Astrocyte (in vitro differentiated cells and primary cell): ENCODE measurements at regions not wholly inside any gene's neighbourhood (a gene's known extent, or its start where the extent isn't known, plus 50 kb on each side); places are given as distances from the start of the nearest gene placed in this dataset.

Experiments used
- DNase-seq: peaks from one replicate; pipeline ENCODE4 v3.0.0-alpha.2; 2010; ENCODE audit warnings: low read depth
- FAIRE-seq: peaks from 2 replicates; lab custom pipeline; 2011; peaks lifted over from hg19 to GRCh38; lab: Jason Lieb, UNC
- H2AFZ ChIP-seq: 2 replicates; pipeline ENCODE4 v1.6.0; 2012; ENCODE audit warnings: low read depth, low read length, inconsistent platforms
- H3K27ac ChIP-seq: 2 replicates; pipeline ENCODE4 v1.5.1; 2011; ENCODE audit warnings: low read depth, low read length, inconsistent platforms
- H3K27me3 ChIP-seq: 2 replicates; pipeline ENCODE4 v1.6.0; 2011; ENCODE audit warnings: low read length, inconsistent platforms; ENCODE audit not compliant: insufficient read depth
- H3K36me3 ChIP-seq: 2 replicates; pipeline ENCODE4 v1.5.1; 2011; ENCODE audit warnings: low read length, inconsistent platforms; ENCODE audit not compliant: insufficient read depth
- H3K4me1 ChIP-seq: 2 replicates; pipeline ENCODE4 v1.5.1; 2011; ENCODE audit warnings: low read length, inconsistent platforms; ENCODE audit not compliant: insufficient read depth
- H3K4me2 ChIP-seq: 2 replicates; pipeline ENCODE4 v1.6.0; 2012; ENCODE audit warnings: low read length, inconsistent platforms
- H3K4me3 ChIP-seq: 2 replicates; pipeline ENCODE4 v1.5.1; 2011; ENCODE audit warnings: low read depth, mild to moderate bottlenecking, low read length, inconsistent platforms; ENCODE audit not compliant: insufficient read depth
- H3K79me2 ChIP-seq: 2 replicates; pipeline ENCODE4 v1.6.0; 2012; ENCODE audit warnings: mild to moderate bottlenecking, low read length, inconsistent platforms; ENCODE audit not compliant: insufficient read depth
- H3K9ac ChIP-seq: 2 replicates; pipeline ENCODE4 v1.6.0; 2012; ENCODE audit warnings: mild to moderate bottlenecking, low read length, inconsistent platforms
- H3K9me3 ChIP-seq: 2 replicates; pipeline ENCODE4 v1.5.1; 2012; ENCODE audit warnings: low read depth, mild to moderate bottlenecking, low read length, inconsistent platforms; ENCODE audit not compliant: insufficient read depth
- H4K20me1 ChIP-seq: 2 replicates; pipeline ENCODE4 v1.6.0; 2012; ENCODE audit warnings: low read length, inconsistent platforms; ENCODE audit not compliant: insufficient read depth
- H3K27ac Mint-ChIP-seq: one replicate; pipeline ENCODE4 v1.8.0; 2021; ENCODE audit warnings: mild to moderate bottlenecking, mixed read lengths; ENCODE audit not compliant: unreplicated experiment
- H3K27me3 Mint-ChIP-seq: one replicate; pipeline ENCODE4 v1.8.0; 2021; ENCODE audit warnings: low read depth, mixed read lengths; ENCODE audit not compliant: unreplicated experiment
- H3K36me3 Mint-ChIP-seq: one replicate; pipeline ENCODE4 v1.8.0; 2021; ENCODE audit warnings: low read depth, mixed read lengths; ENCODE audit not compliant: unreplicated experiment
- H3K4me1 Mint-ChIP-seq: one replicate; pipeline ENCODE4 v1.8.0; 2021; ENCODE audit warnings: low read depth, mixed read lengths; ENCODE audit not compliant: unreplicated experiment
- H3K4me3 Mint-ChIP-seq: one replicate; pipeline ENCODE4 v1.8.0; 2021; ENCODE audit warnings: mild to moderate bottlenecking, moderate library complexity, mixed read lengths; ENCODE audit not compliant: unreplicated experiment
- H3K9me3 Mint-ChIP-seq: one replicate; pipeline ENCODE4 v1.8.0; 2021; ENCODE audit warnings: mild to moderate bottlenecking, mixed read lengths; ENCODE audit not compliant: unreplicated experiment
- CTCF ChIP-seq: IDR thresholded peaks from 2 replicates; pipeline ENCODE4 v1.5.1; 2011; ENCODE audit warnings: low read depth, mild to moderate bottlenecking, inconsistent platforms, low read length, moderate library complexity; ENCODE audit not compliant: insufficient read depth
- EZH2 ChIP-seq: IDR thresholded peaks from 2 replicates; pipeline ENCODE4 v1.6.1; 2012; ENCODE audit warnings: mild to moderate bottlenecking, low read length, inconsistent platforms; ENCODE audit not compliant: insufficient read depth

GRCh38 chr10:128469515-128469914, 343.3 kb upstream of the MKI67 start:
- Histone ChIP-seq H4K20me1 (no peaks in the 10 kb centered on the region), H3K27me3 (no peaks in the 10 kb centered on the region), H3K9ac (no peak overlapping the region), H3K9me3 (peaks cover 10% of the 10 kb centered on the region), H3K36me3 (no peaks in the 10 kb centered on the region), H3K79me2 (no peaks in the 10 kb centered on the region), H2AFZ (no peak overlapping the region), H3K27ac (no peak overlapping the region), H3K4me1 (no peaks in the 10 kb centered on the region), H3K4me3 (no peak overlapping the region), H3K4me2 (no peak overlapping the region)
- Mint-ChIP-seq H3K27me3 (peaks cover 15% of the 10 kb centered on the region), H3K36me3 (no peaks in the 10 kb centered on the region), H3K4me3 (no peak overlapping the region), H3K9me3 (peaks cover 7% of the 10 kb centered on the region), H3K27ac (no peak overlapping the region), H3K4me1 (no peaks in the 10 kb centered on the region)
- no peak for TF ChIP-seq EZH2
- no peak for TF ChIP-seq CTCF
- no peak for FAIRE-seq
- DNase-seq: no peak

- Histone ChIP-seq H3K9me3 (peaks cover 10% of the 10 kb centered on the region), H3K27ac (no peak overlapping the region), H3K4me2 (no peak overlapping the region)
Observed at GRCh38 chr10:128470321-128470965, 344.2 kb upstream of the MKI67 start.

More at GRCh38 chr10:128470321-128470965, 344.2 kb upstream of the MKI67 start:
- Histone ChIP-seq H3K9ac (no peak overlapping the region), H3K4me1 (no peaks in the 10 kb centered on the region), H4K20me1 (no peaks in the 10 kb centered on the region), H3K4me3 (no peak overlapping the region), H2AFZ (no peak overlapping the region), H3K36me3 (no peaks in the 10 kb centered on the region), H3K79me2 (no peaks in the 10 kb centered on the region), H3K27me3 (no peaks in the 10 kb centered on the region)
- TF ChIP-seq EZH2 (no peak), CTCF (no peak)
- H3K27ac Mint-ChIP-seq: no peak overlapping the region
- no peak overlapping the region for H3K4me3 Mint-ChIP-seq
- H3K4me1 Mint-ChIP-seq: no peaks in the 10 kb centered on the region
- peaks cover 7% of the 10 kb centered on the region for H3K9me3 Mint-ChIP-seq
- peaks cover 13% of the 10 kb centered on the region for H3K27me3 Mint-ChIP-seq
- no peak for FAIRE-seq
- H3K36me3 Mint-ChIP-seq: no peaks in the 10 kb centered on the region
- DNase-seq: no peak
